ENCODE measurements at regions not wholly inside any gene's neighbourhood (a gene's known extent, or its start where the extent isn't known, plus 50 kb on each side); places are given as distances from the start of the nearest gene placed in this dataset.

GRCh38 chr9:6123416-6123815 is 92.2 kb upstream of the IL33 start:
- no peak for TF ChIP-seq ZFX (IDR thresholded peaks at IDR 0.05; ENCODE audit: borderline replicate concordance)
- TF ChIP-seq, protein P1, sequence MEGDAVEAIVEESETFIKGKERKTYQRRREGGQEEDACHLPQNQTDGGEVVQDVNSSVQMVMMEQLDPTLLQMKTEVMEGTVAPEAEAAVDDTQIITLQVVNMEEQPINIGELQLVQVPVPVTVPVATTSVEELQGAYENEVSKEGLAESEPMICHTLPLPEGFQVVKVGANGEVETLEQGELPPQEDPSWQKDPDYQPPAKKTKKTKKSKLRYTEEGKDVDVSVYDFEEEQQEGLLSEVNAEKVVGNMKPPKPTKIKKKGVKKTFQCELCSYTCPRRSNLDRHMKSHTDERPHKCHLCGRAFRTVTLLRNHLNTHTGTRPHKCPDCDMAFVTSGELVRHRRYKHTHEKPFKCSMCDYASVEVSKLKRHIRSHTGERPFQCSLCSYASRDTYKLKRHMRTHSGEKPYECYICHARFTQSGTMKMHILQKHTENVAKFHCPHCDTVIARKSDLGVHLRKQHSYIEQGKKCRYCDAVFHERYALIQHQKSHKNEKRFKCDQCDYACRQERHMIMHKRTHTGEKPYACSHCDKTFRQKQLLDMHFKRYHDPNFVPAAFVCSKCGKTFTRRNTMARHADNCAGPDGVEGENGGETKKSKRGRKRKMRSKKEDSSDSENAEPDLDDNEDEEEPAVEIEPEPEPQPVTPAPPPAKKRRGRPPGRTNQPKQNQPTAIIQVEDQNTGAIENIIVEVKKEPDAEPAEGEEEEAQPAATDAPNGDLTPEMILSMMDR (IDR thresholded peaks at IDR 0.05): no peak
- H3K27ac ChIP-seq: no peak overlapping the region

- TF ChIP-seq, protein P1 (IDR thresholded peaks at IDR 0.05): no peak
- no peak overlapping the region for H3K27ac ChIP-seq
Observed at GRCh38 chr9:6121707-6122106, 93.9 kb upstream of the IL33 start.

DNA sequence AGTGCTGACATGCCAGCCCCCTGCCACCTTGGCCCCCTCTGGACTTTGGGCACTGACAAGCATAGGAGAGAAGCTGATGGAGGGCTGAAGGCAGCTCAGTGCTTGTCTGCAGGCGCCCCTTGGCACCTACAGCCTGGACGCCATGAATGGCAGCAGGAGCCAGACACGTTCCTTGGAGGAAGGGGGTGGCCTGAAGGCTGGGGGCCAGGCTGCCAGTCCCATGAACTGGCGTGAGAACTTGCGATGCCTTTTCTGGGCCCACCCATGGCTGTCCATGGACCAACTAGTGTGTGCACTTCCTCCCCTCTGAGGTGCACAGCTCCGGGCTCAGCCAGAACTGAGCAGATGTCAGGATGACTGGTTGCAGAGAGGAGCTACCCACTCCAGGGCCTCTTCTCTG is 99.0 kb upstream of the RANBP6 start:
- TF ChIP-seq, protein P1 (IDR thresholded peaks at IDR 0.05): no peak
- TF ChIP-seq ZFX (IDR thresholded peaks at IDR 0.05; ENCODE audit: borderline replicate concordance): no peak
- H3K27ac ChIP-seq: no peak overlapping the region

DNA sequence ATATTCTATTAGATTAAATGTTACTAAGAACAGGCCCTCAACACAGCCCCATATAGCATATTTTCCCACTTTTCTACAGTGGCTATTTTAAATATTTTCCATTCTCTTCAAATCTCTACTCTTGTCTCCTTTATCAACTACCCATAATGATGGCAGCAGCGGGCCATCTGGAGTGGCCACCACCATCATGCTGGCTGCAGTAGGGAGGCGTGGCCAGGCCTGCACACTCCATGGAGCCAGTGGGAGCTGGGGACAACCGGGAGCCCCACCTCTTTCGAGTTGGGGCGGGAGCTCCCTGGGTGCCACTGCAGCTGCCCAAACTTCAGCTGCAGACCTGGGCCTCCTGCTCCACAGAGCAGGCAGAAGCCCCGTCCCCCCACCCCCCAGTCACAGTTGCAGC is 98.4 kb upstream of the RANBP6 start:
- no peak overlapping the region for H3K27ac ChIP-seq
- TF ChIP-seq ZFX (IDR thresholded peaks at IDR 0.05; ENCODE audit: borderline replicate concordance): no peak
- TF ChIP-seq, protein P1 (IDR thresholded peaks at IDR 0.05): no peak

- no peak overlapping the region for H3K27ac ChIP-seq
- TF ChIP-seq, protein P1 (IDR thresholded peaks at IDR 0.05): no peak
- no peak for TF ChIP-seq ZFX (IDR thresholded peaks at IDR 0.05; ENCODE audit: borderline replicate concordance)
Observed at GRCh38 chr9:6113312-6113711, 97.9 kb upstream of the RANBP6 start.

- TF ChIP-seq ZFX (IDR thresholded peaks at IDR 0.05; ENCODE audit: borderline replicate concordance): no peak
- TF ChIP-seq, protein P1 (IDR thresholded peaks at IDR 0.05): no peak
- H3K27ac ChIP-seq: no peak overlapping the region
Observed at GRCh38 chr9:6109986-6110385, 94.6 kb upstream of the RANBP6 start.

GRCh38 chr9:6109571-6109970 is 94.1 kb upstream of the RANBP6 start:
- no peak overlapping the region for H3K27ac ChIP-seq
- no peak for TF ChIP-seq ZFX (IDR thresholded peaks at IDR 0.05; ENCODE audit: borderline replicate concordance)
- TF ChIP-seq, protein P1 (IDR thresholded peaks at IDR 0.05): no peak

Data from 22Rv1 (cell line).